OCI-LY1 (cell line): ENCODE measurements at regions not wholly inside any gene's neighbourhood (a gene's known extent, or its start where the extent isn't known, plus 50 kb on each side); places are given as distances from the start of the nearest gene placed in this dataset.

ENCODE experiments used
- EZH2 ChIP-seq: fragments of 200-600 bp; sonication (generic), shearing (Covaris generic); IDR thresholded peaks from 2 replicates; pipeline ENCODE4 v1.8.0; 2017; ENCODE audit warnings: borderline replicate concordance, mixed run types, mild to moderate bottlenecking, antibody characterized with exemption, low read length, moderate library complexity, mixed read lengths
- TF ChIP-seq, protein P1 (sequence below): fragments of 200-600 bp; sonication (generic), shearing (Covaris generic); IDR thresholded peaks from 2 replicates; pipeline ENCODE4 v1.5.1; 2017; ENCODE audit warnings: mild to moderate bottlenecking, antibody characterized with exemption, low read length, moderate library complexity, mixed read lengths

GRCh38 chr7:21256310-21256877, 171.5 kb upstream of the SP4 start:
- TF ChIP-seq, protein P1, sequence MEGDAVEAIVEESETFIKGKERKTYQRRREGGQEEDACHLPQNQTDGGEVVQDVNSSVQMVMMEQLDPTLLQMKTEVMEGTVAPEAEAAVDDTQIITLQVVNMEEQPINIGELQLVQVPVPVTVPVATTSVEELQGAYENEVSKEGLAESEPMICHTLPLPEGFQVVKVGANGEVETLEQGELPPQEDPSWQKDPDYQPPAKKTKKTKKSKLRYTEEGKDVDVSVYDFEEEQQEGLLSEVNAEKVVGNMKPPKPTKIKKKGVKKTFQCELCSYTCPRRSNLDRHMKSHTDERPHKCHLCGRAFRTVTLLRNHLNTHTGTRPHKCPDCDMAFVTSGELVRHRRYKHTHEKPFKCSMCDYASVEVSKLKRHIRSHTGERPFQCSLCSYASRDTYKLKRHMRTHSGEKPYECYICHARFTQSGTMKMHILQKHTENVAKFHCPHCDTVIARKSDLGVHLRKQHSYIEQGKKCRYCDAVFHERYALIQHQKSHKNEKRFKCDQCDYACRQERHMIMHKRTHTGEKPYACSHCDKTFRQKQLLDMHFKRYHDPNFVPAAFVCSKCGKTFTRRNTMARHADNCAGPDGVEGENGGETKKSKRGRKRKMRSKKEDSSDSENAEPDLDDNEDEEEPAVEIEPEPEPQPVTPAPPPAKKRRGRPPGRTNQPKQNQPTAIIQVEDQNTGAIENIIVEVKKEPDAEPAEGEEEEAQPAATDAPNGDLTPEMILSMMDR, result peak; percentile 58
- TF ChIP-seq EZH2, result no peak
